Astrocyte (in vitro differentiated cells and primary cell): ENCODE measurements at regions not wholly inside any gene's neighbourhood (a gene's known extent, or its start where the extent isn't known, plus 50 kb on each side); places are given as distances from the start of the nearest gene placed in this dataset.

ENCODE experiments used
- EZH2 ChIP-seq: IDR thresholded peaks from 2 replicates; pipeline ENCODE4 v1.6.1; 2012; ENCODE audit warnings: mild to moderate bottlenecking, low read length, inconsistent platforms; ENCODE audit not compliant: insufficient read depth
- TF ChIP-seq, protein P1 (sequence below): IDR thresholded peaks from 2 replicates; pipeline ENCODE4 v1.5.1; 2011; ENCODE audit warnings: low read depth, mild to moderate bottlenecking, inconsistent platforms, low read length, moderate library complexity; ENCODE audit not compliant: insufficient read depth

DNA sequence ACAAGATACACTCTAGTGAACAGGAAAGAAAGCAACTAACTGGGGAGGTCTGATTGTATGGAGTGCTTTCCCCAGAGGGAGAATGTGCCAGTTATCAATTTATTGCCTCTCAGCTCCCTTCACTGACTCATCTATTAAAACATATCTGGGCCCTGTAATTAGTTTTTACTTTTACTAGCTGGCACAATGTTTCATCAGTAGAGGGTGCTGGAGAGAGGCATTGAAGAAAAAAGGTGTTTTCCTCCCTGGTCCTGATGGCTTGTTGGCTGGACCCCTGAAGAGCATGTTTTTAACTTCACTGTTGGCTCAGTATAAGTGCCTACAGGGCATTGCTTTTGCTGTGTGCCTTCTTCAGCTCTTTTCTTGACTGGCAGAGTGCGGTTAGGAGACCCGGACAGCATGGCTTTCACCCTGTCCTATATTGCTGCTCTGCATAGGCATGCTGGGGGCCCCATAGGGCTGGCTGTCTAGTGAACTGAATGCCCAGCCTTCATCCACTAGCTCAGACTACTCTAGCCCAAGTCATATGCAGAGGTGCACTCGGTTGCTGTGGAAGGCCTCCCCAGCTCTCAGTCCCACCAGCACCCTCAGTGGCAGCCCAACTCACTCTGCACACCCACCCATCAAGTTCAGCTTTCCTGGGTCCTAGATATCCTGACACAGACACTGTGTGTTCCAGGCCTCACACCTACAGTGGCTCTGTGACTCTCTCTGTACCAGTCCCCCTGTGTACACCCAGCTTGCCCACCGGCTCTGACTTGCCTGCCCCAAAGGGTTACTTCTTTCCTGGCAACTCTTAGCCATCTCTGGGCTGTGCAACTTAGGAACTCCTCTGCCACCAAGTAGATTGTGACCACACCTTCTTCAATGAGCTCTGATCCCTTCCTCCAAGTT lies 62.3 kb upstream of the ACYP2 start:
- TF ChIP-seq, protein P1, sequence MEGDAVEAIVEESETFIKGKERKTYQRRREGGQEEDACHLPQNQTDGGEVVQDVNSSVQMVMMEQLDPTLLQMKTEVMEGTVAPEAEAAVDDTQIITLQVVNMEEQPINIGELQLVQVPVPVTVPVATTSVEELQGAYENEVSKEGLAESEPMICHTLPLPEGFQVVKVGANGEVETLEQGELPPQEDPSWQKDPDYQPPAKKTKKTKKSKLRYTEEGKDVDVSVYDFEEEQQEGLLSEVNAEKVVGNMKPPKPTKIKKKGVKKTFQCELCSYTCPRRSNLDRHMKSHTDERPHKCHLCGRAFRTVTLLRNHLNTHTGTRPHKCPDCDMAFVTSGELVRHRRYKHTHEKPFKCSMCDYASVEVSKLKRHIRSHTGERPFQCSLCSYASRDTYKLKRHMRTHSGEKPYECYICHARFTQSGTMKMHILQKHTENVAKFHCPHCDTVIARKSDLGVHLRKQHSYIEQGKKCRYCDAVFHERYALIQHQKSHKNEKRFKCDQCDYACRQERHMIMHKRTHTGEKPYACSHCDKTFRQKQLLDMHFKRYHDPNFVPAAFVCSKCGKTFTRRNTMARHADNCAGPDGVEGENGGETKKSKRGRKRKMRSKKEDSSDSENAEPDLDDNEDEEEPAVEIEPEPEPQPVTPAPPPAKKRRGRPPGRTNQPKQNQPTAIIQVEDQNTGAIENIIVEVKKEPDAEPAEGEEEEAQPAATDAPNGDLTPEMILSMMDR = no peak
- no peak for TF ChIP-seq EZH2
